Neural progenitor cell (in vitro differentiated cells): ENCODE measurements at regions not wholly inside any gene's neighbourhood (a gene's known extent, or its start where the extent isn't known, plus 50 kb on each side); places are given as distances from the start of the nearest gene placed in this dataset.
"Not testable (repeated sequence)": the region's sequence is repeated elsewhere in the genome, so short reads cannot be mapped to it uniquely, and the experiment has no call there.

Experiments used
- DNase-seq: peaks from one replicate; pipeline ENCODE4 v3.0.0-alpha.2; 2016; ENCODE audit warnings: low spot score
- H2AFZ ChIP-seq: fragments of 200-600 bp; sonication (generic); replicated peaks from 2 replicates; pipeline ENCODE4 v1.6.1; 2016; ENCODE audit warnings: antibody characterized with exemption
- H3F3A ChIP-seq: fragments of 200-600 bp; sonication (generic); 2 replicates; pipeline ENCODE4 v1.6.1; 2016; ENCODE audit warnings: antibody characterized with exemption, low read depth
- H3K27ac ChIP-seq: fragments of 200-600 bp; sonication (generic); 2 replicates; pipeline ENCODE4 v1.5.1; 2016; ENCODE audit warnings: mild to moderate bottlenecking
- H3K27me3 ChIP-seq: fragments of 200-600 bp; sonication (generic); 2 replicates; pipeline ENCODE4 v1.6.1; 2016; ENCODE audit warnings: mild to moderate bottlenecking, moderate library complexity
- H3K36me3 ChIP-seq: fragments of 200-600 bp; sonication (generic); 2 replicates; pipeline ENCODE4 v1.5.1; 2016
- H3K4me1 ChIP-seq: fragments of 200-600 bp; sonication (generic); 2 replicates; pipeline ENCODE4 v1.6.1; 2016; ENCODE audit warnings: mixed run types
- H3K4me2 ChIP-seq: fragments of 200-600 bp; sonication (generic); 2 replicates; pipeline ENCODE4 v1.6.1; 2016
- H3K4me3 ChIP-seq: fragments of 200-600 bp; sonication (generic); 2 replicates; pipeline ENCODE4 v1.5.1; 2016
- H3K79me2 ChIP-seq: fragments of 200-600 bp; sonication (generic); 2 replicates; pipeline ENCODE4 v1.6.1; 2016; ENCODE audit warnings: low read depth
- H3K9ac ChIP-seq: fragments of 200-600 bp; sonication (generic); 2 replicates; pipeline ENCODE4 v1.6.1; 2016
- H3K9me3 ChIP-seq: fragments of 200-600 bp; sonication (generic); 2 replicates; pipeline ENCODE4 v1.5.1; 2016; ENCODE audit warnings: low read depth
- H4K20me1 ChIP-seq: fragments of 200-600 bp; sonication (generic); 2 replicates; pipeline ENCODE4 v1.6.1; 2016; ENCODE audit warnings: low read depth
- H3K27ac Mint-ChIP-seq: 3 replicates; pipeline ENCODE4 v1.8.0; 2021; ENCODE audit warnings: mixed read lengths
- H3K27me3 Mint-ChIP-seq: 2 replicates; pipeline ENCODE4 v1.8.0; 2022; ENCODE audit warnings: low read depth, mild to moderate bottlenecking, inconsistent platforms, moderate library complexity, mixed read lengths; ENCODE audit not compliant: insufficient read depth
- H3K36me3 Mint-ChIP-seq: 3 replicates; pipeline ENCODE4 v1.8.0; 2021; ENCODE audit warnings: mixed read lengths
- H3K4me1 Mint-ChIP-seq: 3 replicates; pipeline ENCODE4 v1.8.0; 2021; ENCODE audit warnings: mixed read lengths
- H3K4me3 Mint-ChIP-seq: 3 replicates; pipeline ENCODE4 v1.8.0; 2021; ENCODE audit warnings: mild to moderate bottlenecking, moderate library complexity, mixed read lengths
- H3K9me3 Mint-ChIP-seq: 3 replicates; pipeline ENCODE4 v1.8.0; 2020; ENCODE audit warnings: mixed read lengths
- EZH2 ChIP-seq: fragments of 200-600 bp; sonication (generic); IDR thresholded peaks from 2 replicates; pipeline ENCODE4 v1.6.1; 2017; ENCODE audit warnings: antibody characterized with exemption, mild to moderate bottlenecking, moderate library complexity
- EZH2phosphoT487 ChIP-seq: fragments of 200-600 bp; sonication (generic); IDR thresholded peaks from 2 replicates; pipeline ENCODE4 v1.6.1; 2017; ENCODE audit warnings: antibody characterized with exemption
- TF ChIP-seq, protein P1 (sequence below): fragments of 200-600 bp; sonication (generic); IDR thresholded peaks from 2 replicates; pipeline ENCODE4 v1.5.1; 2017; ENCODE audit warnings: antibody characterized with exemption, mild to moderate bottlenecking

- Histone ChIP-seq H3K4me1 (peaks cover 42% of the 10 kb centered on the region), H3K9ac (no peak overlapping the region), H3K27me3 (no peaks in the 10 kb centered on the region), H4K20me1 (no peaks in the 10 kb centered on the region), H3K9me3 (no peaks in the 10 kb centered on the region), H2AFZ (no peak overlapping the region), H3K4me2 (no peak overlapping the region), H3F3A (peaks cover 15% of the 10 kb centered on the region), H3K27ac (peak overlapping the region; percentile 23), H3K4me3 (no peak overlapping the region), H3K79me2 (no peaks in the 10 kb centered on the region), H3K36me3 (no peaks in the 10 kb centered on the region)
- Mint-ChIP-seq H3K9me3 (no peaks in the 10 kb centered on the region), H3K36me3 (no peaks in the 10 kb centered on the region), H3K4me3 (no peak overlapping the region), H3K27me3 (no peaks in the 10 kb centered on the region), H3K27ac (no peak overlapping the region), H3K4me1 (peaks cover 12% of the 10 kb centered on the region)
- no peak for DNase-seq
- TF ChIP-seq EZH2phosphoT487 (no peak), EZH2 (no peak)
- TF ChIP-seq, protein P1, sequence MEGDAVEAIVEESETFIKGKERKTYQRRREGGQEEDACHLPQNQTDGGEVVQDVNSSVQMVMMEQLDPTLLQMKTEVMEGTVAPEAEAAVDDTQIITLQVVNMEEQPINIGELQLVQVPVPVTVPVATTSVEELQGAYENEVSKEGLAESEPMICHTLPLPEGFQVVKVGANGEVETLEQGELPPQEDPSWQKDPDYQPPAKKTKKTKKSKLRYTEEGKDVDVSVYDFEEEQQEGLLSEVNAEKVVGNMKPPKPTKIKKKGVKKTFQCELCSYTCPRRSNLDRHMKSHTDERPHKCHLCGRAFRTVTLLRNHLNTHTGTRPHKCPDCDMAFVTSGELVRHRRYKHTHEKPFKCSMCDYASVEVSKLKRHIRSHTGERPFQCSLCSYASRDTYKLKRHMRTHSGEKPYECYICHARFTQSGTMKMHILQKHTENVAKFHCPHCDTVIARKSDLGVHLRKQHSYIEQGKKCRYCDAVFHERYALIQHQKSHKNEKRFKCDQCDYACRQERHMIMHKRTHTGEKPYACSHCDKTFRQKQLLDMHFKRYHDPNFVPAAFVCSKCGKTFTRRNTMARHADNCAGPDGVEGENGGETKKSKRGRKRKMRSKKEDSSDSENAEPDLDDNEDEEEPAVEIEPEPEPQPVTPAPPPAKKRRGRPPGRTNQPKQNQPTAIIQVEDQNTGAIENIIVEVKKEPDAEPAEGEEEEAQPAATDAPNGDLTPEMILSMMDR, result no peak
Measured at GRCh38 chr1:189313488-189313887, 1164.2 kb downstream of the BRINP3 start.

GRCh38 chr1:189315035-189315901 lies 1162.4 kb downstream of the BRINP3 start:
- Histone ChIP-seq H2AFZ (peak overlapping the region; percentile 45), H3K27ac (peak overlapping the region; percentile 59), H3K9ac (no peak overlapping the region), H3K4me3 (no peak overlapping the region), H3K79me2 (no peaks in the 10 kb centered on the region), H3F3A (peaks cover 15% of the 10 kb centered on the region), H3K36me3 (no peaks in the 10 kb centered on the region), H3K27me3 (no peaks in the 10 kb centered on the region), H3K9me3 (no peaks in the 10 kb centered on the region), H4K20me1 (no peaks in the 10 kb centered on the region), H3K4me1 (peaks cover 42% of the 10 kb centered on the region), H3K4me2 (peak overlapping the region; percentile 8)
- no peak for DNase-seq
- H3K27ac Mint-ChIP-seq, result no peak overlapping the region
- no peak overlapping the region for H3K4me3 Mint-ChIP-seq
- no peaks in the 10 kb centered on the region for H3K36me3 Mint-ChIP-seq
- peaks cover 12% of the 10 kb centered on the region for H3K4me1 Mint-ChIP-seq
- H3K27me3 Mint-ChIP-seq, result no peaks in the 10 kb centered on the region
- no peaks in the 10 kb centered on the region for H3K9me3 Mint-ChIP-seq
- TF ChIP-seq EZH2phosphoT487, result no peak
- TF ChIP-seq, protein P1, result no peak
- no peak for TF ChIP-seq EZH2

DNA sequence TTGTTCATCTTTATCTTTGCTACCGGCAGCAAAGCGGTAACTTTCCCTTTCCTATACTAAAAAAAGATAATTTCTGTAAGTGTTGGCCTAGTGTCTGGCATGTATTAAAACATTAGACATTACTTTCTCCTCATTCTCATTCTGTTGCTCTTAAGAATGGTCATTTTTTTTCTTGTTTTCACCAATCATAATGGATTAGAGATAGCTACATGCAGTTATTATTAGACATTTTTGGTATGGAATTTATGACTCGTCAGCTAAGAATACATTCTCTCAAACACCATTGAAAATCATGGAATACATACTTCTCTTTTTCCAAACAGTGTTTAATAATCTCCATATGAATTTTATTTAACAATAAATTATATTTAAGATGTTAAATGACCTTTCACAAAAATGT lies 1154.6 kb downstream of the BRINP3 start:
- no peak for DNase-seq
- Histone ChIP-seq H3K9ac (no peak overlapping the region), H3K4me2 (no peak overlapping the region), H3K27me3 (no peaks in the 10 kb centered on the region), H3K4me1 (no peaks in the 10 kb centered on the region), H3K79me2 (no peaks in the 10 kb centered on the region), H3K27ac (no peak overlapping the region), H2AFZ (no peak overlapping the region), H3K4me3 (no peak overlapping the region), H3F3A (no peaks in the 10 kb centered on the region), H3K36me3 (no peaks in the 10 kb centered on the region), H3K9me3 (no peaks in the 10 kb centered on the region), H4K20me1 (no peaks in the 10 kb centered on the region)
- H3K4me1 Mint-ChIP-seq, result no peaks in the 10 kb centered on the region
- H3K27me3 Mint-ChIP-seq, result no peaks in the 10 kb centered on the region
- H3K9me3 Mint-ChIP-seq, result peaks cover 5% of the 10 kb centered on the region
- H3K27ac Mint-ChIP-seq, result no peak overlapping the region
- no peak overlapping the region for H3K4me3 Mint-ChIP-seq
- TF ChIP-seq, protein P1, result no peak
- TF ChIP-seq EZH2, result no peak
- no peak for TF ChIP-seq EZH2phosphoT487
- no peaks in the 10 kb centered on the region for H3K36me3 Mint-ChIP-seq

DNA sequence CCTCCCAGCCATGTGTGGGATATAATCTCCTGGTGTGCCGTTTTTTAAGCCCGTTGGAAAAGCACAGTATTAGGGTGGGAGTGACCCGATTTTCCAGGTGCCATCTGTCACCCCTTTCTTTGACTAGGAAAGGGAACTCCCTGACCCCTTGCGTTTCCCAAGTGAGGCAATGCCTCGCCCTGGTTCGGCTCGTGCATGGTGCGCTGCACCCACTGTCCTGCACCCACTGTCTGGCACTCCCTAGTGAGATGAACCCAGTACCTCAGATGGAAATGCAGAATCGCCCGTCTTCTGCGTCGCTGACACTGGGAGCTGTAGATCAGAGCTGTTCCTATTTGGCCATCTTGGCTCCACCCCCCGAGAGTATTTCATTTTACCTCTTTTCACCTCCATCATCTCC lies 1146.6 kb downstream of the BRINP3 start:
- not testable (repeated sequence) for H4K20me1 ChIP-seq, H2AFZ ChIP-seq, H3K36me3 ChIP-seq, H3K9me3 ChIP-seq, H3K27me3 ChIP-seq, H3K9ac ChIP-seq, H3K79me2 ChIP-seq, H3K36me3 Mint-ChIP-seq, DNase-seq, H3K27ac Mint-ChIP-seq, H3K27me3 Mint-ChIP-seq, H3K4me1 Mint-ChIP-seq, H3K4me2 ChIP-seq, H3K4me3 ChIP-seq, H3F3A ChIP-seq, H3K27ac ChIP-seq, H3K4me1 ChIP-seq, H3K4me3 Mint-ChIP-seq
- peaks cover 12% of the 10 kb centered on the region for H3K9me3 Mint-ChIP-seq
